ENCODE measurements at regions not wholly inside any gene's neighbourhood (a gene's known extent, or its start where the extent isn't known, plus 50 kb on each side); places are given as distances from the start of the nearest gene placed in this dataset.

DNA sequence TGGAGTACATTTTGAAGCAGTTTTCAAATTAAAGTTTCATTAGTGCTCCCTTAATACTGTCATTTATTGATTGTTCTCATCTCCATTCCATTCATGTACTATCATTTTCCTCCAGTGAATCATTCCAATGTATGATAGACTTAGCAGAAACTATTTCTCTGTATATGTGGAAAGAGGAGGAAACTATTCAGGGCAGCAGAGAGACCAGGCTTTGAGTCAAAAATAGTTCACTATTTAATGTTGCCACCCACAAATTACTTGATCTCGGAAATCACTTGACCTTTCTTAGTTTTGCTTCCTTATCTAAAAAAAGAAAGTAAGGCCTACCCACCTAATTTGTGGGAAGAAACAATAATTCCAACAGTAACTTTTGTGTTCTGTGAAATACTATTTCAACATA lies 610.5 kb upstream of the ZNF385D start:
- no peak overlapping the region for H2BK5ac ChIP-seq (ENCODE audit: insufficient read length, low read length)
- no peaks in the 10 kb centered on the region for H3K79me2 ChIP-seq (ENCODE audit: insufficient read depth, low read length)
- H3T11ph ChIP-seq (ENCODE audit: low read length): no peak overlapping the region
- no peak overlapping the region for H4K91ac ChIP-seq (ENCODE audit: insufficient read length, low read depth, low read length)
- no peak overlapping the region for H2BK120ac ChIP-seq (ENCODE audit: low read depth, low read length, poor library complexity, severe bottlenecking)
- no peak overlapping the region for H2AFZ ChIP-seq (ENCODE audit: low read length)
- no peaks in the 10 kb centered on the region for H3K4me1 ChIP-seq (ENCODE audit: insufficient read depth, low read length)
- H3K9me3 Mint-ChIP-seq: peaks cover 0 to under 1% of the 10 kb centered on the region in 2 experiments; a peak in 1 of 5 replicates
- no peak overlapping the region for H3K4ac ChIP-seq (ENCODE audit: low read depth, low read length)
- no peak overlapping the region for H3K4me3 Mint-ChIP-seq
- H3K23me2 ChIP-seq (ENCODE audit: insufficient read length, low read depth, low read length, poor library complexity, severe bottlenecking): no peaks in the 10 kb centered on the region
- H3K27me3 Mint-ChIP-seq (ENCODE audit: low read depth): no peaks in the 10 kb centered on the region; the same call in none of the 2 replicates
- WGBS (ENCODE audit: extremely low coverage, insufficient read length, low lambda C conversion rate): no CpG with 5 or more reads among the region's 1 CpG
- no peak overlapping the region for H4K5ac ChIP-seq (ENCODE audit: insufficient read length, low read depth, low read length)
- peaks cover 0 to 1% (median 0%) of the 10 kb centered on the region in 3 experiments; a peak in 1 of 7 replicates for H3K36me3 Mint-ChIP-seq (ENCODE audit: insufficient read depth in 1 of 3, low read depth in 3 of 3)
- no peak overlapping the region for H2AK5ac ChIP-seq (ENCODE audit: insufficient read length, low read length)
- no peaks in the 10 kb centered on the region for H3K9me3 ChIP-seq (ENCODE audit: control insufficient read depth, low read depth, low read length)
- no peaks in the 10 kb centered on the region for H3K4me1 Mint-ChIP-seq
- TF ChIP-seq, protein P1, sequence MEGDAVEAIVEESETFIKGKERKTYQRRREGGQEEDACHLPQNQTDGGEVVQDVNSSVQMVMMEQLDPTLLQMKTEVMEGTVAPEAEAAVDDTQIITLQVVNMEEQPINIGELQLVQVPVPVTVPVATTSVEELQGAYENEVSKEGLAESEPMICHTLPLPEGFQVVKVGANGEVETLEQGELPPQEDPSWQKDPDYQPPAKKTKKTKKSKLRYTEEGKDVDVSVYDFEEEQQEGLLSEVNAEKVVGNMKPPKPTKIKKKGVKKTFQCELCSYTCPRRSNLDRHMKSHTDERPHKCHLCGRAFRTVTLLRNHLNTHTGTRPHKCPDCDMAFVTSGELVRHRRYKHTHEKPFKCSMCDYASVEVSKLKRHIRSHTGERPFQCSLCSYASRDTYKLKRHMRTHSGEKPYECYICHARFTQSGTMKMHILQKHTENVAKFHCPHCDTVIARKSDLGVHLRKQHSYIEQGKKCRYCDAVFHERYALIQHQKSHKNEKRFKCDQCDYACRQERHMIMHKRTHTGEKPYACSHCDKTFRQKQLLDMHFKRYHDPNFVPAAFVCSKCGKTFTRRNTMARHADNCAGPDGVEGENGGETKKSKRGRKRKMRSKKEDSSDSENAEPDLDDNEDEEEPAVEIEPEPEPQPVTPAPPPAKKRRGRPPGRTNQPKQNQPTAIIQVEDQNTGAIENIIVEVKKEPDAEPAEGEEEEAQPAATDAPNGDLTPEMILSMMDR (conservative IDR thresholded peaks at IDR 0.05): no peak
- no peak overlapping the region for H2BK20ac ChIP-seq (ENCODE audit: low read depth, low read length, poor library complexity, severe bottlenecking)
- DNase-seq: no peak
- H2BK15ac ChIP-seq (ENCODE audit: low read depth, low read length): no peak overlapping the region
- H3K9ac ChIP-seq (ENCODE audit: extremely low read depth, insufficient read length, low read length): no peak overlapping the region
- no peaks in the 10 kb centered on the region for H4K20me1 ChIP-seq (ENCODE audit: control insufficient read depth, insufficient read depth, insufficient read length)
- no peak overlapping the region for H3K27ac Mint-ChIP-seq
- H3K4me2 ChIP-seq (ENCODE audit: insufficient read depth, insufficient read length, low read length): no peak overlapping the region
- H3K27ac ChIP-seq (ENCODE audit: insufficient read length, low read depth, low read length): no peak overlapping the region
- no peaks in the 10 kb centered on the region for H3K27me3 ChIP-seq (ENCODE audit: insufficient read depth, low read length)
- no peak overlapping the region for H3K23ac ChIP-seq (ENCODE audit: insufficient read length, low read depth, low read length)
- no peak overlapping the region for H3K14ac ChIP-seq (ENCODE audit: insufficient read depth, low read length)
- no peak overlapping the region for H3K56ac ChIP-seq (ENCODE audit: insufficient read length, low read depth, low read length)
- no peak overlapping the region for H4K8ac ChIP-seq (replicated peaks; ENCODE audit: insufficient read length, low read depth, low read length)
- H3K79me1 ChIP-seq (ENCODE audit: insufficient read depth, low read depth, low read length, poor library complexity, severe bottlenecking): no peaks in the 10 kb centered on the region
- H2BK12ac ChIP-seq (ENCODE audit: insufficient read length, low read depth, low read length): no peak overlapping the region
- H3K18ac ChIP-seq (ENCODE audit: insufficient read length, low read depth, low read length): no peak overlapping the region
